ENCODE measurements at regions not wholly inside any gene's neighbourhood (a gene's known extent, or its start where the extent isn't known, plus 50 kb on each side); places are given as distances from the start of the nearest gene placed in this dataset.

DNA sequence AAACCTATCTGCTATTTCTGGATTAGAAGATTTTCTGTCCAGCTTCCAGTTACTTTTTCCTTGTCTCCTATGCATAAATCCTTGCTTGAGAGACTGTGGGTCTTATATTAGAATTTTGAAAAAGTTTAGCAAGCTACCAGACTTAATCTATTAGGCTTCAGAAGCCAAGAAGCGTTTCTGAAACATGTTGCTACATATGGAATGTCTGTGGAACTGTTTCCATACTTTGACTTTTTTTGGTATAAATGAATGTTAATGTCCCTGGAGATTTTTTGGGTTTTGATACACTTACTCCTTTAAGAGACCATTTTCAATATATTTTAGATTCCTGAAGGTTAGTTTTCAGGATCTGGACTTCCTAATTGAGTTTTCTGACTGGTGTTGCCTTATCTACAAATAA is 191.4 kb upstream of the SGCD start:
- TF ChIP-seq CTCF (IDR thresholded peaks at IDR 0.05 in 2 of 3, conservative IDR thresholded peaks at IDR 0.05 in 1 of 3; ENCODE audit: borderline replicate concordance in 1 of 3, insufficient read depth in 1 of 3, low read depth in 2 of 3, low read length in 2 of 3) (no peak), POLR2A (IDR thresholded peaks at IDR 0.05; ENCODE audit: borderline replicate concordance, extremely low read depth, insufficient read depth, insufficient read length) (no peak), RAD21 (IDR thresholded peaks at IDR 0.05; ENCODE audit: low read depth) (no peak), EZH2 (IDR thresholded peaks at IDR 0.05) (no peak), ATF3 (IDR thresholded peaks at IDR 0.05) (no peak), POLR2AphosphoS5 (IDR thresholded peaks at IDR 0.05; ENCODE audit: low read depth, low read length) (no peak)
- TF ChIP-seq, protein P1, sequence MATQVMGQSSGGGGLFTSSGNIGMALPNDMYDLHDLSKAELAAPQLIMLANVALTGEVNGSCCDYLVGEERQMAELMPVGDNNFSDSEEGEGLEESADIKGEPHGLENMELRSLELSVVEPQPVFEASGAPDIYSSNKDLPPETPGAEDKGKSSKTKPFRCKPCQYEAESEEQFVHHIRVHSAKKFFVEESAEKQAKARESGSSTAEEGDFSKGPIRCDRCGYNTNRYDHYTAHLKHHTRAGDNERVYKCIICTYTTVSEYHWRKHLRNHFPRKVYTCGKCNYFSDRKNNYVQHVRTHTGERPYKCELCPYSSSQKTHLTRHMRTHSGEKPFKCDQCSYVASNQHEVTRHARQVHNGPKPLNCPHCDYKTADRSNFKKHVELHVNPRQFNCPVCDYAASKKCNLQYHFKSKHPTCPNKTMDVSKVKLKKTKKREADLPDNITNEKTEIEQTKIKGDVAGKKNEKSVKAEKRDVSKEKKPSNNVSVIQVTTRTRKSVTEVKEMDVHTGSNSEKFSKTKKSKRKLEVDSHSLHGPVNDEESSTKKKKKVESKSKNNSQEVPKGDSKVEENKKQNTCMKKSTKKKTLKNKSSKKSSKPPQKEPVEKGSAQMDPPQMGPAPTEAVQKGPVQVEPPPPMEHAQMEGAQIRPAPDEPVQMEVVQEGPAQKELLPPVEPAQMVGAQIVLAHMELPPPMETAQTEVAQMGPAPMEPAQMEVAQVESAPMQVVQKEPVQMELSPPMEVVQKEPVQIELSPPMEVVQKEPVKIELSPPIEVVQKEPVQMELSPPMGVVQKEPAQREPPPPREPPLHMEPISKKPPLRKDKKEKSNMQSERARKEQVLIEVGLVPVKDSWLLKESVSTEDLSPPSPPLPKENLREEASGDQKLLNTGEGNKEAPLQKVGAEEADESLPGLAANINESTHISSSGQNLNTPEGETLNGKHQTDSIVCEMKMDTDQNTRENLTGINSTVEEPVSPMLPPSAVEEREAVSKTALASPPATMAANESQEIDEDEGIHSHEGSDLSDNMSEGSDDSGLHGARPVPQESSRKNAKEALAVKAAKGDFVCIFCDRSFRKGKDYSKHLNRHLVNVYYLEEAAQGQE (IDR thresholded peaks at IDR 0.05; ENCODE audit: low read depth): no peak
